Skin epidermis (tissue), 12 donors: ENCODE measurements at regions not wholly inside any gene's neighbourhood (a gene's known extent, or its start where the extent isn't known, plus 50 kb on each side); places are given as distances from the start of the nearest gene placed in this dataset.
"Not testable (repeated sequence)": the region's sequence is repeated elsewhere in the genome, so short reads cannot be mapped to it uniquely, and the experiment has no call there.

Experiments
- H3K27ac ChIP-seq, 21 experiments: fragments of 200-600 bp; sonication (generic) in 11 of 21; one replicate each; pipeline ENCODE4 v1.5.0; 2020; ENCODE audit warnings: mild to moderate bottlenecking in 3 of 21, inconsistent platforms in 2 of 21, moderate library complexity in 2 of 21
- H3K4me3 ChIP-seq, 7 experiments: fragments of 200-600 bp; sonication (generic) in 2 of 7; one replicate each; pipeline ENCODE4 v1.5.0; 2020; ENCODE audit warnings: inconsistent platforms in 2 of 7, mild to moderate bottlenecking in 2 of 7, moderate library complexity in 1 of 7

DNA sequence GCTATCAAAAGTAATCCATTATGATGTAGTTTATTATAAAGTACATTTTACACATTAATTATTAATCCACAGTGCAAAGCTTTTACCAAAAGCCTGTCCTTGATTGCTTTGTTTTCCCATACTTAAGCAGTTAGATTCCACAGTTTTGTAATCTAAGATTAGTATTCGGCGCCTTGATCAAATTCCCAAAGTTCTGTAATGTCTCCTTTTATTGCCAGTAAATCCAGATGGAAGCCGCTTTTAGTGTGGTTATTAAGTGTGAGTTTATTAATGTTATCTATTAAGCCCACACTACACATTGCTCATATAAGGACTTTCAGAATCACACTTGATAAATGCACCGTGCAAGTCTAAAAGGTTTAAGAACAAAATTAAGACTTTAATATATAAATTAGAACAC lies 199.2 kb upstream of the PKN2 start:
- H3K4me3 ChIP-seq: no peak overlapping the region
- H3K27ac ChIP-seq: no peak overlapping the region

DNA sequence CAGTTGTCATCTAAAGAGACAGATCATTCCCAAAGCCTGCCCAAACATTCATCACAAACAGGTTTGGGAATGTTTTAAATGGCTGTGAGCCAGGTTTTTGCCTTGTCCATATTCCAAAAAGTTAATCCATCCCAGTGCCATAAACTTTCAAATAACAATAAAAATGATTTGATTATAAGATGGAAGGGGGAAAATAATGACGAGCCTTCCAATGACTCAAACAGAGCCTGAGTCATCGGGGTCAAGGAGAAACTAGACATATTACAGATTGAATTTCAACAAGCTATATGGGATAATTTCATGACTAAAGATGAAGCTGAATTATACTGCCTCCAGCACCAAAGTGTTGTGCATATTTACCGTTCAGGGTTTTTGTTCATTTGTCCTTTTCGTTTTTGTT lies 195.8 kb upstream of the PKN2 start:
- Histone ChIP-seq H3K27ac (no peak overlapping the region), H3K4me3 (no peak overlapping the region)

DNA sequence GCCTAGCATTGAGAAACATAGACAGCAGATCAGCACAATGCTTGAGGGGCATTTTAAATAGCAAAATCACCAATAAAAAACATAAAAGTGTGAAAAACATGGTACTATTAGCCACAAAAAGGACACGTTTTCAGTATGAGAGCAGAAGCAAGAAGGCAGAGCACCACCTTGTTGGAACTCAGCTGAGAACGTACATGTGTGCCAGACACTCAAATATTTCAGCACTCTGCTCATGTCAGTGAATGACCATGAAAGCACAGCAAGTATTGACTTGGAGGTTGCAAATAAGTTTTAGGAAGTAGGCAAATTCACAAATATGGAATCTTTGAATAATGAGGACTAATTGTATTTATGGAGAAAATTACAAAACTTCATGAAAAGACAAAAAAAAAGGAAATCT lies 193.4 kb upstream of the PKN2 start:
- Histone ChIP-seq H3K27ac (no peak overlapping the region), H3K4me3 (no peak overlapping the region)

DNA sequence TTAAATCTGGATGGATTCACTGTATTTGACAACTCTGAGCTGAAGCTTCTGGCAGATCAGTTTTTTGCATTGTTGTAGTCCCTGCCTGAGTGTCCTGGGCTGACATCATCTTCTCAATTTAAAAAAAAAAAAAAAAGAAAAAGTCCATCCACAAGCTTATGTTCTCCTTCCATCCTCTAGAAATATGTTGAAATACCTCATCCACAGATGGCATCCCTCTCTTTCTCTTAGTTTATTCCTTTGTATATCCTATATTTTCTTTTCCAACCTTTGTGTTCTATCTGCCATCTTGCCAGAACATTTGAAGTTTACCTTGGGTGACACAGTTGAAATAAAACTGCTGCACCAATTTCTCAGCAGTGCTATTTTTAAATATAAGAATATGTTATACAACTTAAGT lies 184.4 kb upstream of the PKN2 start:
- no peak overlapping the region for H3K27ac ChIP-seq

DNA sequence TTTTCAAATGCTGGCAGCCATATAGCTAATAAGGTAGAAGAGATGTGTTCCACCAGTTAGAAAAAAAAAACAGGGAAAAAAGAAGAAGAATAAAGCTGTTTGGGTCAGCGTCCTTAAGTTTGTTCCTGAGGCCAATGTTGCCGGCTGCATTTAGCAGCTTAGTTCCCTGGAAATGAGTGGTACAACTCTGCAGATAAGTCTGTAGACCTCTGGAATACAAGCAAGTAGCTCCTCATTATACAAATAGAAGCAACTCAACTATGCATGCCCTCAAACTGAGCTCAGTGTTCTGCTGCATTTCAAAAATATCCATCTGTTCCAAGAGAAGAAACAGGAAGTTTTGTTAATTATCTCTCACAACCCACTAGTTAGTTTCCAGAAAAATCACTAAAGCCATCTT lies 181.2 kb upstream of the PKN2 start:
- no peak overlapping the region for H3K4me3 ChIP-seq
- no peak overlapping the region for H3K27ac ChIP-seq

More for the DNA sequence above, 184.4 kb upstream of the PKN2 start:
- H3K4me3 ChIP-seq: no peak overlapping the region

DNA sequence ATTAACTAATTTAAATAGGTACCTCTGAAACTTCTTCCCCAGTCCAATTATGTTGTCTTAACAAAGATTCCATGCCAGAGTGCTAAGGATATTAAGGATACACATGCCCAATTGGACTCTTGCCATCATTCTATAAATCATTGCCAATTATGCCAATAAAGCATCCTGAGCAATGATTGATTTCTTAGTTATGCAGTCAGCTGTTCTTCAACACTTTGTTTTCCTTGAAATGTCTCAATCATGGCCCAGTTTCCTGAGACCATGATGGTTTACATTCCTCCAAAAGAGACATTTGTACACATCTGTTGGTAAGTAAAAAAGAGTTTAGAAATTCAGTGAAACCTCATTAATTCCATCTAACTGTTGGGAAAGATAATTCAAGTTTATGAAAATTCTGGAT lies 180.4 kb upstream of the PKN2 start:
- Histone ChIP-seq H3K4me3 (no peak overlapping the region), H3K27ac (no peak overlapping the region)

DNA sequence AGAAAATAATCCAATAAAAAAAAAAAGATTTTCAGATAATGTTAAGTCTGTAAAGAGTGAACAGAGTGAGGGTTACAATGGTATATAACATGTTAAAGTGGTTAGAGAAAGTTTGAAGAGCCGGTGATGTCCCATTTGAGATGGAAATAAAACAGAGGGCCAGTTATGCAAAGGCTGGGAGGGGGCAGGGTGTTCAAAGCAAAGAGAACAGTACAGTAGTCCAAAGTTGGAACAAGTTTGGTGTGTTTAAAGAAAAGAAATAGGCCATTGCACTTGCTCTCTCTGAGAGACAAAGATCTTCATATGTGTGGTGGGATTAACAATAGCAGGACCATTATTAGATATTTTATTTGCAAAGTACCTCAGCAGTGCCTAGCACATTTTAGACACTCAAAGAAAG lies 179.5 kb upstream of the PKN2 start:
- no peak overlapping the region for H3K4me3 ChIP-seq
- no peak overlapping the region for H3K27ac ChIP-seq

DNA sequence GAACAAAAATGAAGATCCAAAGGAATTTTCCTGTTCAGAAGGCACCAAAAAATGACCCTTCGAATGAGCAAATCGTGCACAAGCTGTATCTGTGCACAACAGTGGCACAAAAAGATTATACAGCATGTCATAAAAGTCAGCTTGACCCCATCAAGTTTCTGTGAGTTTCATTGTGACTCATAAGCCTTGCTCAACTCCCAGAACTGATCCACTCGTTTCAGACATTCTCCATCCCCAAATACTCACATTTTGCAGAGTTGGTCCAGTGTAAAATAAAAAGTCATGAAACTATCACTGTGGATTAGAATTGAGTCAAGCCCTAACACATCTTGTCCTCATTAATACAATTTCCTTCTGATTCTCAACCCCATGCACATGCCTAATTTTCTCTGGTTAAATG lies 174.7 kb upstream of the PKN2 start:
- Histone ChIP-seq H3K27ac (no peak overlapping the region), H3K4me3 (no peak overlapping the region)

DNA sequence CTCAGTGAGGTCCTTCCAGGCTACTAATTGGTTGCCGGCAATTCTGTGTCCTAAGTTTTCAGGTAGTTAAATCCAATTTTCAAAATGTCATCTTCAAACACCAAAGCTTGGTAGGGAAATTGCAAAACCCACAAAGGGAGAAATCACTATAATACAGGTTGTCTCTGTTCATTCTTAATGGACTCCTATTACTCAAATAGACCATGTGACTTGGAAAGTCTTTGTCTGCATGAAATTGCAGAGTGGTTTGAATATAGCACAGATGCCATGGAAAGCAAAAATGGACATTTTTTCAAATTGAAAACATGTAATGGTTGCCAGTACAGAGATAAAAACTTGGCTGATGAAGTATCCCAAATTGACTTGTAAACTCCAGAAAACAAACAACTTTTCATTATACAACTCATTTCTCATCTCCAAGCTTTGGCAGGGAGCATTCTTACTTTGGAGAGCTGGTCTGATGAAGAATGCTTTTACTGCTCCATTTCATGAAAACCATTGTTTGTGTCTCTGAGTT lies 169.5 kb upstream of the PKN2 start:
- H3K4me3 ChIP-seq: no peak overlapping the region

DNA sequence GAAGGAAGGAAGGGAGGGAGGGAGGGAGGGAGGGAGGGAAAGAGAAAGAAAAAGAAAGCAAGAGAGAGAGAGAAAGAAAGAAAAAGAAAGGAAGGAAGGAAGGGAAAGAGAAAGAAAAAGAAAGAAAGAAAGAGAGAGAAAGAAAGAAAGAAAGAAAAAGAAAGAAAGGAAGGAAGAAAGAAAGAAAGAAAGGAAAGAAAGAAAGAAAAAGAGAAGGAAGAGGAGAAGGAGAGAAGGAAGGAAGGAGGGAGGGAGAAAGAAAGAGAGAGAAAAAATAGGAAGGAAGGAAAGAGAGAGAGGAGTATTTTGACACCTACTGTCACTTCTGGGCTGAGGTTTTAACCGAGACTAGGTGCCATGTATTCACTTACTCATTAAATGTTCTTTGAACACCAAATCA lies 166.6 kb upstream of the PKN2 start:
- H3K4me3 ChIP-seq, H3K27ac ChIP-seq: not testable (repeated sequence)

More for the DNA sequence above, 169.5 kb upstream of the PKN2 start:
- H3K27ac ChIP-seq: no peak overlapping the region

DNA sequence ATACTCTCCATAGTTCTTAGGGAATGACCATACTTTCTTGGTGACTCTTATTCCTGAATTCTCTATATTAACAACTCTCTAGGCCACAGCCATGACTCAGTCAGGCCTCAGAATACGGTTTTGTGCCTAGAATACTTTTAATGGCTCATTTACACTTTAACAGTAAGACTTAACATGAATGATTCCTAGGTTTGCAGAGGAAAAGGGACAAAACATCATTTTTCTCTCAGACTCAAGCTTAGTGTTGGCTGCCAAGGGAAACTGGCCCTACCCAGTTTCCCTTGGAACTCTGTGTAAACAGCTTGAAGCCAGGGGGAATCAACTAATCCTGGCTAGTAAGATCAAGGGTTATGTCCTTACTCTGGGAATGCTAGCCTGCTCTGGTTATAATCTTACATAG lies 164.9 kb upstream of the PKN2 start:
- no peak overlapping the region for H3K4me3 ChIP-seq
- no peak overlapping the region for H3K27ac ChIP-seq

DNA sequence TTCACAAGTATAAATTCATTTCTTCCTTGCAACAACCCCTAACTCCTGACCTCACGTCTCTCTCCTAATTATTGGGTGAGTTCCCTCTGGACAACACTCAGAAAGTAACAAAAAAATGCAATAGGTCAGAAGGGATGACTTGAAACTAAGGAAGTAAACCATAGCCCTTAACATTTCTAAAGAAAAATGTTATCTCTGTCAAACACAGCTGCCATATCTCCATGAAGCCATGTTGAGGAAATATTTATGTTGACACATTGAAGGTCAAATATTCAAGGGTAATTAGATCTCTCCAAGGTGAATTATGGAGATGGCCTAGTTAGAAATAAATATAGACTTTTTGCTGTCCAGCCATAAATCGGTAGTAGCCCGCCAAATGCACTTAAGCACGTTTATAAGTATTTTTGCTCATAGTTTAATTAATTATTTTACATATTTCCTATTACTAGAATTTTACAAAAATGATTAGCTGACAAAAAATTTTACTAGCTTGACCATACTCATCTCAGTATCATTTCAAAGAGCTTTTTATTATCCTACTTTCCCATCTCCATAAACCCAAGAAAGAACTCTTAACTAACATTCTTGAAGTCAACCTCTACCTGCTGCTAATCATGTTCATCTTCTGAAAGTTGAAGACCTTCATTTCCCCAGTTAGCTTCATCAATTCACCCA lies 160.1 kb upstream of the PKN2 start:
- no peak overlapping the region for H3K27ac ChIP-seq
- H3K4me3 ChIP-seq: no peak overlapping the region

DNA sequence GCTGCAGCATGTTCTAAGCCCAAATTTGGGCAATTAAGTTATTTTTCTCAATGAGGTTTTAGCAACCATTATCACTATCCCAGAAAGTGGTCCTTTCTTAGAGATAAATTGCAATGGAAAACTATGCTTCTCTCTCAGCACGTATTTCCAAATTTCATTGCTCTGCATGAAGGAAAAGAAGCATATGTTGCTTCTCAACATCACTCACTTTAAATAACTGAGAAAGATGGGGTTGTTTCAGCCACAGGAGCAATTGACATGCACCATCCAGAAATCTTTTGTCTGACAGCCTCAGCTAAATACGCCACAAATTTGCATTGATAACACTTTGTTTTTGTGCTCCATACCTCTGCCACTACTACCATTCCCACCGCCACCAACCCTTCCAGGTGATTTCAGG lies 157.6 kb upstream of the PKN2 start:
- H3K4me3 ChIP-seq: no peak overlapping the region
- H3K27ac ChIP-seq: no peak overlapping the region

DNA sequence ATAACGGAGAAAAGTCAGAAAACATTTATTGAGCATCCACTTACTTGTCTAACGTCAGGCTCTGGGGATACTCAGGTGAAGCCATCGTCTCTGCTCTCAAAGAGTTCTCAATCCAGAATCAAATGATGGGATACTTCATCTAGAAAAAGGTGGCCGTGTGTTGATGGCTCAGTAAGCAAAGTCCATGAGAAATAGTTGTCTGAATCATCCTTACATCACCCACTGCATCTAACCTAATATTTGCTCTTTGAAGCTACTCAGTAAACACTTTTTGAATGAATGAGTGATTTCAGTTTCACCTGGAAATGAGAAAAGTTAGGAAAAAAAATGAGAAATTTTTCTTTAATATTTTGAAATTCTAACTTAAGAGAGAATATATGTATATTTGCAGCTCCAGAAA lies 155.3 kb upstream of the PKN2 start:
- no peak overlapping the region for H3K27ac ChIP-seq
- no peak overlapping the region for H3K4me3 ChIP-seq

DNA sequence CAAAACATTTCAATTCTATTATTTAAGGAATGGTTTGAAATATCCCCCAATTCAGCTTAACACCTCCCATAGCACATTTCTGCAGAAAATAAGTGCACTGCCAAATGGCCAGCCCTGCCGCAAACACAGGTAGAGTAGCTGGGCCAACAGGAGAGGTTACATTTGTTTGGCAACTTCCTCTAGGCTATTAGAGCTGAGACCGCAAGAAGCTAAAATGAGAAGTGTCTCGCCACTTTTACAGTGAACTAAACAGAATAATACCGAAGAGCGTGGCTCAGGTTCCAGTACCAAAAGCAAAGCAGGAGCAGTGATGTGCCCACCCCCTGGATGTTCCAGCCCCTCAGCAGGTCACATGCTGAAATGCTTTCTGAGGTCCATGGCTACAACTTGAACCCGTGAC lies 154.5 kb upstream of the PKN2 start:
- H3K4me3 ChIP-seq: no peak overlapping the region
- H3K27ac ChIP-seq: no peak overlapping the region

DNA sequence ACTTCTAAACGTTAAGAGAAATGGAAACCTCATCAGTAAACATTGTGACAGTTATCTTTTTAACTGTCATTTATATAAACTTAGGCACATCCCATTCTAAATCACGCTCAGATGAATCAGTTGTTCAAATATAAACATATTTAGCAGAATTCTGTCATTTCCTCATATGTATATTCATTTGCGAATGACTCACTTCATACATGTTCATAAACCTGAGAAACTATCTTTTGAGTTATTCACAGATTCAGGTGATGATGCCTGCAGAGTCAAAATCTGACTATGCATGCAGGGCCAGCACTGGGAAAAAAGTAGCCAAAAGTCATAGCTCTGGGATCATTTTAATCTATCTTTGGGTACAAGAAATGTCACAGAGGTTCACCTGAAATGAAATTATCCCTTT lies 153.8 kb upstream of the PKN2 start:
- H3K27ac ChIP-seq: no peak overlapping the region
- H3K4me3 ChIP-seq: no peak overlapping the region

DNA sequence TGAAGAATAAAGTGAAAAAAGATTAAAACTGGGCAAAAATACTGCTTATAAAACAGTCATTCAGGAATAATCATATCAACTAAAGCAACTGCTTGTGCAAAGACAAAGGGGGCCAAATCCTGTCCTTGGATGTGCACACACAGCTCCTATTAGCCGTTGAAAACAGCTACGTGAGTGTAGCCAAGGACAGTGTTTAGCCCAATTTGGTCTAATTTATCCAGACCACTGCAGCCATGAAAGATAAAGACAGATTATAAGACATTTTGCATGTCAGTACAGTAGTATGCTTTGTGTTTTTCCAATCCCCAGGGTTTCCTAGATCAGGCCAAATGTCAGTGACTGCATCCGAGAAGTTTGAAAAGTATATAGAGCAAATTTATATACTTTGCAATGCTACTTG lies 146.3 kb upstream of the PKN2 start:
- Histone ChIP-seq H3K27ac (no peak overlapping the region), H3K4me3 (no peak overlapping the region)

DNA sequence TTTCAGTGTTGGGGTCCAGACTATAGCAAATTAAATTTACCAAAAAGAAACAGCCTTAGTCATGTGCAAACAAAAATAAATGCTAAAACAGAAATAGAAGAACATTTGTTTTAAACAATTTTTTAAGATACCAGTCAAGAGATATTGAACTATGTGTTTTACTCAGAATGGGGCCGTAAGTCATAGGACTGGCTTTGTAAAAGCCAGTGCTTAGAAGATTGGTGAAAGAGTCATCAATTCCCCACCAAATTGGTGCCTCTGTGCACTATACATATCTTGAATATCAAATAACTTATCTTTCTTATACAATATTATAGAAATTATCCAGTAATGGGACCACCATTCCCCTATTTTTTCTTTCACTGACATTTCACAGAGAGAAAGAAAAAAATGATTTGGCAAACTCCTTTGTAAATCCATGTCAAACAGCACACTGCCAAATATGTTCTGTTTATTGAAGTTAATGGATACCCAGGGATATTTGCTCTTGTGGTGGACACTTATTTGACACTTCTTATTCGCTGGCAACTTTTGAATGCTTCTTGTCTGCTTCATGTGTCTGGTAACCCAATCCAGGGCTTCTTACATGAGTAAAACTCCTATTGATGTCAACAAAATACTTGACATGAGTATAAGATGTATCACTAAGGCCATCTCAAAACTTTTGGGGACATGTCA lies 145.7 kb upstream of the PKN2 start:
- H3K27ac ChIP-seq: no peak overlapping the region

DNA sequence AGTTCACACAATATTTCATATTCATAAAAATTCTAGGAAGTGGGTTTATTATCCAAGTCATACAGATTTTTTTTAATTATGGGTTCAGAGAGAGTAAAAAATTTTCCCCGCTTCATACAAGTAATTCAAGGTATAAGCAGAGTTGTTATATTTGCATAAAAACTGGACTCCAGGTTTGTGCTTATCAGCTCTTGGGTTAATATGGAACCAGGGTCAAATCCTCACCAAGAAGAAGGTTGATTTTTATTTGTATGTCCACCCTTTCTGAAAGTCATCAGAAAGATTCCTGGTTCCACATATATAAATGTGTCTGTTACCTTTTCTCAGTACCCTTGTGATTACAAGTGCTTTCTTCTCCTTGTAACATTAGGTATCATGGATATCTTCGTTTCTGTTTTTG lies 143.8 kb upstream of the PKN2 start:
- no peak overlapping the region for H3K27ac ChIP-seq
- no peak overlapping the region for H3K4me3 ChIP-seq

More for the DNA sequence above, 145.7 kb upstream of the PKN2 start:
- no peak overlapping the region for H3K4me3 ChIP-seq

DNA sequence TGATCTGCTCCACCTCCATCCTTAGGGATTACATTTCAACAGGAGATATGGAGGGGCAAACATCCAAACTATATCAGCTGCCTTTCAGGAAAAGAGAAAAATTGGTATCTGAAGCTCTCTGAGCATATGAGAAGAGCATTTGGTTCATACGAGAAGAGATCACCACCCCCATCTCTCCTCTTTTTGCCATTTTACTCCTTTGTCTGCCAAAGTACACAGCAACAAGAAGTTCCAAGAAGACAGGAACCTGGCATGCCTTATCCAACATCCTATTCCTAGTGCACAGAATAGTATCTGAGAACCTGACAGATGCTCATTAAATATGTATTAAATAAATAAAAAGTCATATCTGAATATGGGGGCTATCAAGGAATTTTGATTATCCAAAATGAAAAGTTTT lies 142.5 kb upstream of the PKN2 start:
- H3K27ac ChIP-seq: no peak overlapping the region
- no peak overlapping the region for H3K4me3 ChIP-seq

DNA sequence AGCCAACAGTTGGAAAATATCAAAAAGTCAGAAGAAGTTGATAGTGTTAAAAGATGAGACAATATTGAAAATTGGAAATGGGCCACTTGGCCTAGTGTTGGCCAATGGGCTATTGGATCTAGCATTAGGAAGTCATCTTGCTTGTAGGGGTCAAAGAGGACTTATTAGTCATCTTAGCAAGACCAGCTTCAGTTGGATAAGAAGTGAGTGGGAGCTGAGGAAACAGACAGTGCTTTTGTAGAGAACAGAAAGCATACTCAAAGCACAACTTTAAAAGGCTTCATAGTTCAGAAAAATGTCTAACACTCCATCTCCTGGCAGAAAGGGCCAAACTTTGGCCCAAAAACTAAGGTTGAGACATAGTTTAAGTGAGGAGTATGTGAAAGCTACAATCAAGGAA lies 139.9 kb upstream of the PKN2 start:
- no peak overlapping the region for H3K4me3 ChIP-seq
- no peak overlapping the region for H3K27ac ChIP-seq

DNA sequence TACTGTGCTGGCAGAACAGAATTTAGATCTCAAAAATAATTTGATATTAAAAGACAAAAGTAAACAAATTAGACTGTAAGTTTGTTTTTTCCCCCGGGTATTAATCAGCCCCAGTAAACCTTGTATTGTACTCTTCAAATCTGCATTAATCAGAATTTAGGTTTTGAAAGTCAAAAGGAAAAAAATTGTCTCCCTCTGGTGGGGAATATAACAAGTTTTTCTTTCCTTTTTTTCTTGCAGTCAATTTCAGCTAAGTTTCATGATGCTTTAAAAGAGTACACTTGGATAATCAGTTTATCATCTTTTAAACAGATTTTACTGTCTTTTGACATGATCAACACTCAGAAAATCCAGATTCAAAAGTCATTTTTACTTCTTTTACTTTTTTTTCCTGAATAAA lies 134.5 kb upstream of the PKN2 start:
- H3K4me3 ChIP-seq: no peak overlapping the region

More for the DNA sequence above, 134.5 kb upstream of the PKN2 start:
- H3K27ac ChIP-seq: no peak overlapping the region
